Osteocyte (in vitro differentiated cells): ENCODE measurements at regions not wholly inside any gene's neighbourhood (a gene's known extent, or its start where the extent isn't known, plus 50 kb on each side); places are given as distances from the start of the nearest gene placed in this dataset.

Source experiments
- DNase-seq: peaks from one replicate; pipeline ENCODE4 v3.0.0; 2021; ENCODE audit warnings: mixed read lengths; ENCODE audit not compliant: unreplicated experiment; ENCODE audit errors: extremely low spot score
- H3K27ac Mint-ChIP-seq: one replicate; pipeline ENCODE4 v1.8.0; 2021; ENCODE audit warnings: mild to moderate bottlenecking, mixed read lengths; ENCODE audit not compliant: unreplicated experiment
- H3K27me3 Mint-ChIP-seq: one replicate; pipeline ENCODE4 v1.8.0; 2021; ENCODE audit warnings: mixed read lengths; ENCODE audit not compliant: unreplicated experiment
- H3K36me3 Mint-ChIP-seq: one replicate; pipeline ENCODE4 v1.8.0; 2021; ENCODE audit warnings: mixed read lengths; ENCODE audit not compliant: unreplicated experiment
- H3K4me1 Mint-ChIP-seq: one replicate; pipeline ENCODE4 v1.8.0; 2021; ENCODE audit warnings: mixed read lengths; ENCODE audit not compliant: unreplicated experiment
- H3K4me3 Mint-ChIP-seq: one replicate; pipeline ENCODE4 v1.8.0; 2021; ENCODE audit warnings: mild to moderate bottlenecking, moderate library complexity, mixed read lengths; ENCODE audit not compliant: unreplicated experiment
- H3K9me3 Mint-ChIP-seq: one replicate; pipeline ENCODE4 v1.8.0; 2021; ENCODE audit warnings: mixed read lengths; ENCODE audit not compliant: unreplicated experiment
- TF ChIP-seq, protein P1 (sequence below): fragments of 200-600 bp; sonication (generic); IDR thresholded peaks from 2 replicates; pipeline ENCODE4 v1.5.0; 2021; ENCODE audit warnings: antibody characterized with exemption, mild to moderate bottlenecking, moderate library complexity

GRCh38 chr15:61644550-61644949 lies 415.4 kb upstream of the RORA start:
- H3K36me3 Mint-ChIP-seq = no peaks in the 10 kb centered on the region
- TF ChIP-seq, protein P1, sequence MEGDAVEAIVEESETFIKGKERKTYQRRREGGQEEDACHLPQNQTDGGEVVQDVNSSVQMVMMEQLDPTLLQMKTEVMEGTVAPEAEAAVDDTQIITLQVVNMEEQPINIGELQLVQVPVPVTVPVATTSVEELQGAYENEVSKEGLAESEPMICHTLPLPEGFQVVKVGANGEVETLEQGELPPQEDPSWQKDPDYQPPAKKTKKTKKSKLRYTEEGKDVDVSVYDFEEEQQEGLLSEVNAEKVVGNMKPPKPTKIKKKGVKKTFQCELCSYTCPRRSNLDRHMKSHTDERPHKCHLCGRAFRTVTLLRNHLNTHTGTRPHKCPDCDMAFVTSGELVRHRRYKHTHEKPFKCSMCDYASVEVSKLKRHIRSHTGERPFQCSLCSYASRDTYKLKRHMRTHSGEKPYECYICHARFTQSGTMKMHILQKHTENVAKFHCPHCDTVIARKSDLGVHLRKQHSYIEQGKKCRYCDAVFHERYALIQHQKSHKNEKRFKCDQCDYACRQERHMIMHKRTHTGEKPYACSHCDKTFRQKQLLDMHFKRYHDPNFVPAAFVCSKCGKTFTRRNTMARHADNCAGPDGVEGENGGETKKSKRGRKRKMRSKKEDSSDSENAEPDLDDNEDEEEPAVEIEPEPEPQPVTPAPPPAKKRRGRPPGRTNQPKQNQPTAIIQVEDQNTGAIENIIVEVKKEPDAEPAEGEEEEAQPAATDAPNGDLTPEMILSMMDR = no peak
- DNase-seq = no peak

DNA sequence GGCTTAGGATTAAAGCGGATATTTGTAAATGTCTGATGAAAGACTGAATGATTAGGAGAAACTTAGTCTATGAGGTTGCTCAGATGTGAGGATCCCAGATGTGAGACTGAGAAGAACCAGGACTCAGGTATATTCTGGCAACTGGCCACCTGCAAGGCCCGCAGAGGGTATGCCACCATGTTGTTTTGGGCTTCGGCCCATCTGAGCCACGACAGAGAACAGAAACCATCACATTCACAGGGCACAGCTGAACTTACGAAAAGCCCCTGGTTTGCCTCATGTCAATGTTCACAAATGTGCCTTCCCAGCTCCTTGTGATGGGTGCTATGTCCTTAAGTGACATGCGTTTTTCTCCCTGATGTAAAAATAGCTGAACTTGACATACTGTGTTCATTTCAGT lies 412.5 kb upstream of the RORA start:
- Mint-ChIP-seq H3K4me1 (no peaks in the 10 kb centered on the region), H3K36me3 (no peaks in the 10 kb centered on the region), H3K9me3 (no peaks in the 10 kb centered on the region), H3K27me3 (peaks cover 7% of the 10 kb centered on the region), H3K4me3 (no peak overlapping the region), H3K27ac (no peak overlapping the region)
- DNase-seq = no peak
- TF ChIP-seq, protein P1 = no peak

More at GRCh38 chr15:61644550-61644949, 415.4 kb upstream of the RORA start:
- Mint-ChIP-seq H3K9me3 (no peaks in the 10 kb centered on the region), H3K4me1 (no peaks in the 10 kb centered on the region), H3K4me3 (no peak overlapping the region), H3K27me3 (peaks cover 13% of the 10 kb centered on the region), H3K27ac (no peak overlapping the region)

GRCh38 chr15:61640756-61641155 lies 411.7 kb upstream of the RORA start:
- H3K36me3 Mint-ChIP-seq = no peaks in the 10 kb centered on the region
- H3K9me3 Mint-ChIP-seq = no peaks in the 10 kb centered on the region
- no peak for DNase-seq
- no peak overlapping the region for H3K27ac Mint-ChIP-seq
- no peaks in the 10 kb centered on the region for H3K4me1 Mint-ChIP-seq
- H3K4me3 Mint-ChIP-seq = no peak overlapping the region
- TF ChIP-seq, protein P1 = no peak
- H3K27me3 Mint-ChIP-seq = peaks cover 7% of the 10 kb centered on the region

DNA sequence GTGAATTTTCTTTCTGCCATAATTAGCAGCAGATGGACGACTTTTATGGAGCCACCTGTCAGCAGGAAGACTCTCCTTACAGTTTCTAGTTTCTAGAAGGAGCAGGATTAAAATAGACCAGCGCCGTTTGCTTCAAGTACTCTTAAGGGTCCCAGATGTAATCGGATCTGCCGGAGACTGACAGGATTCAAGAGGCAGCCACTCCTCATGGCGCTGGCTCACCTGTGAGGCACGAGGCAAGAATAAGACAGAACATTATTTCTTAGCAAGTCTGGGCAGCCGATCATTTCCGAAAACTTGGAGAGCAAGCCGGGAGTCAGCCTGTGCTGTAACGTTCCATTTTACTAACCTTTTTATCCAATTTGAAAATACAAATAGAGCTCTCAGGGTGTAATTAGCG lies 410.4 kb upstream of the RORA start:
- no peak overlapping the region for H3K4me3 Mint-ChIP-seq
- no peaks in the 10 kb centered on the region for H3K36me3 Mint-ChIP-seq
- H3K27me3 Mint-ChIP-seq = no peaks in the 10 kb centered on the region
- TF ChIP-seq, protein P1 = no peak
- H3K9me3 Mint-ChIP-seq = no peaks in the 10 kb centered on the region
- no peak overlapping the region for H3K27ac Mint-ChIP-seq
- H3K4me1 Mint-ChIP-seq = no peaks in the 10 kb centered on the region
- DNase-seq = no peak

- H3K36me3 Mint-ChIP-seq = no peaks in the 10 kb centered on the region
- DNase-seq = no peak
- H3K9me3 Mint-ChIP-seq = no peaks in the 10 kb centered on the region
- TF ChIP-seq, protein P1 = no peak
- H3K4me3 Mint-ChIP-seq = no peak overlapping the region
- H3K4me1 Mint-ChIP-seq = no peaks in the 10 kb centered on the region
- no peak overlapping the region for H3K27ac Mint-ChIP-seq
- H3K27me3 Mint-ChIP-seq = peaks cover 3% of the 10 kb centered on the region
These were observed 405.7 kb upstream of the RORA start for GRCh38 chr15:61634837-61635236.
